Activated CD4-positive, alpha-beta T cell treated with anti-CD3 and anti-CD28 coated beads for 48 hours (primary cell): ENCODE measurements at regions not wholly inside any gene's neighbourhood (a gene's known extent, or its start where the extent isn't known, plus 50 kb on each side); places are given as distances from the start of the nearest gene placed in this dataset.

Experiments used
- DNase-seq: peaks from one replicate; pipeline ENCODE4 v3.0.0-alpha.2; 2020

DNA sequence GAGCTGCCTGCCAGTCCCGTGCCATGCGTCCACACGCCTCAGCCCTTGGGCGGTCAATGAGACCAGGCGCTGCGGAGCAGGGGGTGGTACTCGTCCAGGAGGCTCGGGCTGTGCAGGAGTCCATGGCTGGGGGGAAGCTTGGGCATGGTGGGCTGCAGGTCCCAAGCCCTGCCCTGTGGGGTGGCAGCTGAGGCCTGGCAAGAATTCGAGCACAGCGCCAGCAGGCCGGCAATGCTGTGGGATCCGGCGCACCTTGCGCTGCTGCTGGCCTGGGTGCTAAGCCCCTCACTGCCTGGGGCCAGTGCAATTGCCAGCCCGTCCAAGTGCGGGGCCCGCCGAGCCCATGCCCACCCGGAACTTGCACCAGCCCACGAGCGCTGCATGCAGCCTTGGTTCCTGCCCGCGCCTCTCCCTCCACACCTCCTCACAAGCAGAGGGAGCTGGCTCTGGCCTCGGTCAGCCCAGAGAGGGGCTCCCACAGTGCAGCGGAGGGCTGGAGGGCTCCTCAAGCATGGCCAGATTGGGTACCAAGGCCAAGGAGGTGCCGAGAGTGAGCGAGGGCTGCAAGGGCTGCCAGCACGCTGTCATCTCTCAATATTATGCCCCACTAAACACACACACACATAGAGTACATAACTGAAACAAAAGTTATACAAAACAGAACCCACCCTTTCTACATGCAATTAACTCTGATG, 307.7 kb downstream of the LMO4 start:
- DNase-seq = no peak

GRCh38 chr1:87638636-87639035, 310.0 kb downstream of the LMO4 start:
- DNase-seq = no peak

DNA sequence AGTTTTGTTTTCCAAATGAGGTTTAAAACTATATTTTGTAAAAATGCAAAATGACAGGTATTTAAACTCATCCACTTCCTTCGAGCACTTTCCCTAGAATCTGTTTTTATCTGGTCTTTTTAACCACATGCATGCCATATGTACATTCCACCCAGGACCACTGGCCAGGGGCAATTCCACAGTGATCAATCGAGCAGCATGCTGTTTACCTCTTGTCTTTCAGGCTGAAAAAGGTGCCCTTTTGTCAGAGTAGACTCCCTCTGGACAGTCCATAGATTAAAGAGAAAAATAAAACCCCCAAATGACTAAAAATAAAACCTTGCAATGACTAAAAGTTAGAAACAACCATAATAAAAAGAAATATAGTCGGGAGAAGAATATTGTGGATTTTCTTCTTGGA, 313.3 kb downstream of the LMO4 start:
- DNase-seq = no peak

DNA sequence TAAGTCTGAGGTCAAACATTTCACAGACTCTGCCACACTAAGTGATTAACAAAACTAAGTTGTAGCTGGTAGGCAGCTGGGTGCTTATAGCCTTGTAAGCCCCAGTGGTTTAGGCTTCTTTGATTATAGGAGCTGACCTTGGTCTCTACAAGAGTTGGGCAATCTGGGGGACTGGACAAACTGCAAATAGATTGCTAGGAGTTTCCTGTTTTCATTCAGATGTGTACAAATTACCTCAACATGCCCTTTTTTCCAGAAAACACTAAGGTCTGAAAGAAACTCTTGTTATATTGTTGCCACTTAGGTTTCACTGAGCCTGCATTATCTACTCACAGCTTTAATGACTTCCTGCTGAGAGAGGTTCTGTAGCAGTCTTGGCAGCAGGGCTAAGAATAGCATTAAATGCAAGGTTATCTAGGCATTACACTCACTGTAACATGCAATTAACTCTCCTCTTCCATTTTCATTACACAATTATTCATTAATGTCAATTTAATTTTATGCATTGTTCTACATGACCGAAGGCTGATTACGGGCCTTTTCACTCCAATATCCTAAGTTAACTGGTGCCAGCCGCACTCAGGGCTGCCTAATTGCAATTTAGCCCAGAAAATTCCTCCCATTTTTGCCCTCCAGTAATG, 314.0 kb downstream of the LMO4 start:
- DNase-seq = no peak

- no peak for DNase-seq
Observed at GRCh38 chr1:87644033-87644578, 315.4 kb downstream of the LMO4 start.

GRCh38 chr1:87644579-87645190, 316.0 kb downstream of the LMO4 start:
- DNase-seq = no peak

GRCh38 chr1:87647430-87648177, 318.9 kb downstream of the LMO4 start:
- no peak for DNase-seq

- DNase-seq = no peak
Observed at GRCh38 chr1:87648323-87649119, 319.8 kb downstream of the LMO4 start.

- no peak for DNase-seq
Observed at GRCh38 chr1:87650306-87650705, 321.6 kb downstream of the LMO4 start.

- no peak for DNase-seq
Observed at GRCh38 chr1:87652176-87652575, 323.5 kb downstream of the LMO4 start.

GRCh38 chr1:87665151-87665550, 336.5 kb downstream of the LMO4 start:
- no peak for DNase-seq

DNA sequence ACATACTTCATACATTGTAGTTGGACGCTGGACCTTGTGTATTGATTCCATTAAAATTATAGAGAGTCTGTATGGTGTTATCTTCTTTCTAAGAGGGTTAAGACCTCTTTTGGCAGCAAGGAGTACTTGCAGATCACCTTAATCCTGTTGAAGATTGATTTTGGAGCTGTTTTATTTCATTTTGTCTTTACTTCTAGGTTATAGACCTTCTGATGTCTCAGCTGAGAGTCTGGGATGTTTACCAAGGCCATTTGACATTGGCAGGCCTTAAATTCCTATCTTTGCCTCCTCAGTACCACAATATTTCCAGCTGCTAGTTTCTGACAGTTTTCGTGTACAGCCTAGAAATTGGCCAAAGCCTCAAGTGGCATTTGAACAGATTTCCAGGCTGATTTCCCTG, 338.0 kb downstream of the LMO4 start:
- DNase-seq = no peak

DNA sequence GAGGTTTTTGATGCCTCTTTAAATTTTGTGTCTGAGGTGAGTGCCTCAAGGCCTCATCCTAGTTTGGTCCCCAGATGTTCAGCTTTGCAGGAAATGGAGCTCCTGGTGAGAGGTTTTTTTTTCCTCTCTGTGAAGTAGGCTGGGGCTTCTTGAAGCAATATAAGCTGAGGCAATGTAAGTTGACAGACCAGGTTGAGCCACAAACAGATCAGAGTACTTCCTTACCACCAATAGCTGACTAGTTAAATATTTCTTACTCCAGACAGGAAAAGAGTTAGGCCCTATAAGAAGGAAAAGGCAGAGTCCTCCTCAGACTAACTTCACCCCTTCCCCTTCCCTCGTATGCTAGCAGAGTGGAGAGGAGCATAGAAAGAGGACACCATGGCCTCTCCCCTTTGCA, 341.0 kb downstream of the LMO4 start:
- no peak for DNase-seq

DNA sequence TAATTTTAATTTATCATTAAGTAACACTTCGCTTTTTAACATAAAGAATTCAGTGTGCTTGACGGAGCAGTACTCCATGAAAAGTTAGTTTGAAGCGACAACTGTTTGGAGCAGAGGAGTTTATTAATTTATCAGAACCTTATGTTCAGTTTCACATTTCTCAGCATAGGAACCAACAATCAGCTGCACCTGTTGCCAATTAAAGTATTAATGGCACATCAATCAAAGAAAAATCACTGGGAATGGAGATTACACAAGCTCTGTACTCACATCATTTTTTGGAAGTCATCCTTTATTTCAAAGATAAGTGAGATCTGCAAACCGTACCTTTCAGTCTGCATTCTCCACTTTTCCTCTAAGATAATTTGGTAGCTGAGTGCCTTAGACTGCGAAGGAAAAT, 344.6 kb downstream of the LMO4 start:
- no peak for DNase-seq

GRCh38 chr1:87673748-87674147, 345.1 kb downstream of the LMO4 start:
- no peak for DNase-seq

- no peak for DNase-seq
Observed at GRCh38 chr1:87674791-87675190, 346.1 kb downstream of the LMO4 start.

GRCh38 chr1:87678266-87678665, 349.6 kb downstream of the LMO4 start:
- no peak for DNase-seq

DNA sequence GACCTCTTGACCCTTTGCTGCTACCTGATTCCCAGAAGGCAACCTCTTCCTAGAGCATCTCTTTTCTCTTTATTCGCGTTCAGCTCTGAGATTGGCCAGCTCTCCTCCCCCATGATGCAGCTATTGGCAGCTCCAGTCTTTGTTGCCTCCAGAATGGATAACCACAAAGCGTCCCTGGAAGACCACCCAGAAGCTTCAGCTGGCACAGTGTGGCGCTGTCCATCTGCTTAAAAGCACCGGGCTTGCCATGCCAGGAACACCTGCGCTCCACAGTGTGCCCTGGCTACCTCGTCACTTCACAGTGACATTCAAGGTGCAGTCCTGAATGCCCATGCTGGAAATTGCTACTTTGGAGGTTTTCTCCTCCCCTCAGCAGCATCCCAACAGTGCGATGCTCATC, 353.9 kb downstream of the LMO4 start:
- no peak for DNase-seq

GRCh38 chr1:87683196-87683956, 354.7 kb downstream of the LMO4 start:
- DNase-seq = no peak

- DNase-seq = no peak
Observed at GRCh38 chr1:87684194-87684593, 355.5 kb downstream of the LMO4 start.

DNA sequence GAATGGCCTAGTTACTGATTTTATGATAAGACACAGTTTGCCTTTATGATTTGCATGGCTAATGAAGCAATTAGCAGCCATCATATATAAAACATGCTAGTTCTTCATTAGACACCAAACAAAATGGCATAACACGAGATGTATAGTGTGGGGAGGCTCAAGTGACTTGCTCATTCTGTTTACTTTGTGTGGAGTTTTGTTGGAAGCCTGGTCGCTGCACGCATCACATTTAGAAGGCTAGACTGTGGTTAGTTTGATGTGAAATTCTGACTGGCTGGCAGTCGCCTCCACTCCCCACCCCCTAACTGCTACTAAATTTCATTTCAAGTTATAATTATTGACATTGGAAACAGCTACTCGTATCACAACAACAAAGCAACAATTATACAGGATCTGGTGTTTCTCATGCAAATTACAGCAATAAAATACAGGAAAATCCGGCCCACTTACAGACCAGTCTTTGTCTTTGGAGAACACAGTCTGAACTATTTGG, 356.1 kb downstream of the LMO4 start:
- DNase-seq = no peak
